HepG2 (cell line): ENCODE measurements at regions not wholly inside any gene's neighbourhood (a gene's known extent, or its start where the extent isn't known, plus 50 kb on each side); places are given as distances from the start of the nearest gene placed in this dataset.
A peak's percentile ranks its signal among the peaks of the same experiment; 100 is the strongest.

Experiments used
- CHD4 ChIP-seq: fragments of 200-600 bp; sonication (generic); IDR thresholded peaks from 2 replicates; pipeline ENCODE4 v1.7.0; 2017; ENCODE audit warnings: mild to moderate bottlenecking, low read length, borderline replicate concordance
- HNRNPLL ChIP-seq: fragments of 200-400 bp; formaldehyde crosslinking; IDR thresholded peaks from 2 replicates; pipeline ENCODE4 v1.6.1; 2017; ENCODE audit warnings: mild to moderate bottlenecking, low read depth, low read length; ENCODE audit not compliant: poor library complexity, severe bottlenecking
- MAFK ChIP-seq, 2 experiments: IDR thresholded peaks in 1 of 2; conservative IDR thresholded peaks in 1 of 2; 2 replicates each; pipeline ENCODE4 v1.6.1; 2011; ENCODE audit warnings: improper control_type of control experiment in 2 of 2, low read length in 2 of 2
- NR1H2 ChIP-seq: sonication (generic); formaldehyde crosslinking; IDR thresholded peaks from 2 replicates; pipeline ENCODE4 v1.8.1; 2022; ENCODE audit warnings: low read depth, missing genetic modification reagents, borderline replicate concordance
- SMARCE1 ChIP-seq: fragments of 450-650 bp; IDR thresholded peaks from 2 replicates; pipeline ENCODE4 v1.6.1; 2017; ENCODE audit warnings: borderline replicate concordance
- ZBTB21 ChIP-seq: sonication (generic); formaldehyde crosslinking; IDR thresholded peaks from 2 replicates; pipeline ENCODE4 v1.4.0; 2020; ENCODE audit warnings: missing genetic modification reagents

DNA sequence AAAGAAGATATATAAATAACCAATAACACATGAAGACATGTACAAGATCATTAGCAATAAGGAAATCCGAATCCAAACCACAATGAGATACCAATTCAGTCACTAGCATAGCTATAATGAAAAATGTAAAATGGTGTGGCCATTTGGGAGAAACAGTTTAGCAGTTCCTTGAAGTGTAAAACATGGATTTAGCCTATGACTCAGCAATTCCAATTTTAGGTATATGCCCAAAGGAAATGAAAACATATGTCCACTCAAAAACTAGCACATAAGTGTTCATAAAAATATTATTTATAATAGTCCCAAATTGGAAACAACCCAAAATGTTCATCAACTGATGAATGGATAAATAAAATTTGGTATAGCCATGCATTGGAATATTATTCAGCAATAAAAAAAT is 165.5 kb upstream of the CRIM1 start:
- TF ChIP-seq ZBTB21 (no peak), HNRNPLL (no peak), SMARCE1 (no peak), CHD4 (no peak), MAFK (conservative IDR thresholded peaks at IDR 0.05 in 1 of 2, IDR thresholded peaks at IDR 0.05 in 1 of 2; ENCODE audit: low read length in 2 of 2) (0 out of 4 replicates have a peak, but pooled peaks have one; percentile 0 to 11), NR1H2 (CRISPR knock-in tag) (no peak)
